ENCODE measurements at regions not wholly inside any gene's neighbourhood (a gene's known extent, or its start where the extent isn't known, plus 50 kb on each side); places are given as distances from the start of the nearest gene placed in this dataset.

GRCh38 chr15:38046257-38047051 lies 112.0 kb downstream of the TMCO5A start:
- no peak for FAIRE-seq
- no peak for DNase-seq (ENCODE audit: low spot score)

- DNase-seq (ENCODE audit: low spot score): peak; percentile 16
- FAIRE-seq: no peak
These were observed 113.6 kb downstream of the TMCO5A start for GRCh38 chr15:38048001-38048455.

DNA sequence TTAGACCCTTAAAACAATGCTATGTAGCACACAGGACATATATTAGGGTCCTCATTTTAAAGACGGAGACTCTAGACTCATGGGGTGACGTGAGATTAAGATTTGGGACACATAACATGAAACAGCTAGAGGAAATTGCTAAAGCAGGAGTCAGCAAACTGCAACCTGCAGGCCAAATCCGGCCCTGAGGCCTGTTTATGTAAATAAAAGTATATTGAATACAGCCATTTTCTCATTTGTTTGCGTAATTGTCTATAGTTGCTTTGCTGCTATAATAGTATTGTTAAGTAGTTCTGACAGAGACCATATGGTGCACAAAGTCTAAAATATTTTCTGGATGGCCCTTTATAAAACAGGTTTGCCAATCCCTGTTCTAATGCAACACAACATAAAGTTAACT lies 115.5 kb downstream of the TMCO5A start:
- DNase-seq (ENCODE audit: low spot score) (no peak), FAIRE-seq (no peak)

DNA sequence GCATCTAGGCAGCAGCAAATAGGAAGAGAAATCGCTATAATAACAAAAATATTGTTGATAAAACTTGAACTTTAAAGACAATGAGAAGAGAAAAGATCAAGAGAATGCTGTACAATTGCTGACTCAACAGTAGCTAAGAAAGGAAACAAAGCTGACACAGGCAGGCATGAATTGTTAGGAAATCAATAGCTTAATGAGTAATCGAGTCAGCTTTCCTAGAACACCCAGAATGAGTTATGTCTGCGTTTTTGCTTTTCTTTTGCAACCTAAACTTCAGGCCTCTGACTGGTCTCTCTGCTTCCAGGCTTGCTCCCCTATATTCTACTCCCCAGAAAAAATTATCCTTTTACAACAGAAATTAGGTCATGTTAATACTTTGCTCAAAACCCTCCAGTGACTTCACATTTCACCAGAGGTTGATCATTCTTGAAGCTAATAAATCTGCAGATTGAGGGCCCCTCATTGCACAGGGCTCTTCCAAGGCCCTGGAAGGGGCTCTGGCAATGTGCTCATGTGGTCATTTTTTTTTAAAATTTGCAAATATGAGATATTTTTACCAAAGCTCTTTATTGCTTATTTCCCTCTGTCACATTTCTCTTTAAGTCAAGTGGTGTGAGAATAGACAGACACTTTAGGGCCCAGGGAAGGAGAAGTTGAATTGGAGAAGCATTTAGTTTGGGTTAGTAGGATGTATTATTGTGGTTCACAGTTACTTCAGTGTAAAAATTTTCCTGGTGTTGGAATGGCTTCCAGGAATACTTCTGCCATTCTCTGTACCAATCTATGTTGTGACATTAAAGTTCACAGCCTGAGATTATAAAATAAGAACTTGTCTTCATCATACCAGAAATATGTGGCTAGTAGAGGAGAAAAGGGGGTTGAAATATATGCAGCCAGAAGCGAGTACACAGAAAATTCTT lies 116.3 kb downstream of the TMCO5A start:
- FAIRE-seq (peak; percentile 52), DNase-seq (ENCODE audit: low spot score) (peak; percentile 48)

DNA sequence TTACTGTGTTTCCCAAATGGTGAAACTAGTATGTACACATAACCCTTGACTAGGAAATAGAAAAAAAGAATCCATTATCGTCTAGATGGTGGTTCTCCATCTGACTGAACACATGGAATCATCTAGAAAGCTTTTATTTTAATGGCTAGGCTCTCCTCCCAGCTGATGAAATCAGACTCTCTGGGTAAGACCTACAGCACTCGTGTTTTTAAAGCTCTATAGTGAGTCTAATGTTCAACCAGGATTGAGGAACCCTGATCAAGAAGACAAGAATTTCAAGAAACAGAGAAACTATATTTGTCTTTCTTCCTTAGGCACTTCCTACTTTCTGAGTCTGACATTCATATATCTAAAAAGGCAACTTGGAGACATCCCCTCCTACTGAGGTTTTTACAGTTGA lies 118.8 kb downstream of the TMCO5A start:
- DNase-seq (ENCODE audit: low spot score): no peak
- FAIRE-seq: no peak

DNA sequence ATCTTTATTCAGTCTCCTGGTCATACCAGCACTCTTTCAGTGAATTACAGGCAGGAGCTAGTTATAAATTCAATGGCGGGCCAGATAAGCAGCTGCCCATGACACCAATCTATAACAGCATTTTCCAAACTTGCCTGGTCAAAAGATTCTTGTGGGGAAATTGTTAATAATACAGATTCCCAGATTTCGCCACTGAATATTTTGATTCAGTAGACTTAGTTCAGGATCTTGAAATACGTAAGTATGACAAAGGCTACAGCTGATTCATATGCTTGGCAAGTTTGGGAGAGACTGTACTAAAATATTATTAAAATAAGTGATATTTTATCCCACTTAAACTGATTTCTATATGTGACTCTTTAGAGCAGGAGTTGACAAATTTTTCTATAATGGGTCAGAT lies 119.3 kb downstream of the TMCO5A start:
- no peak for DNase-seq (ENCODE audit: low spot score)
- FAIRE-seq: no peak

DNA sequence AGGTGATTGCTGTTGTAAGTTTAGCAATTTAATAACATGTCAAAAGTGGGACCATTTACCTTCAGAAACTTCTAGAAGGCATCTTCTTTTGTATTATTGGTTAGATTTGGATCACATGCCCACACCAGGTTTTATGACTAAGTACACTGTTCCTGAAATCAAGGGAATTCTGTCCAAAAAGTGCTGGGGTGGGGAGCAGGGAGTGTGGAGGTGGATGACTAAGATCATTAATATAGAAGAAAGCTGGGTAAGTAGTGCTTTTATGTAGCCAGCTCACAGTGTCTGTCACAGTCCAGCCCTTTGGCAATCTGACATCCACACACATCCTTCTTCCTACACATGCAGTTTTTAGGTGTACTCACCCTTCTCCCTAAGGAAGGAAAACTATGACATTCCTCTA lies 120.0 kb downstream of the TMCO5A start:
- FAIRE-seq (no peak), DNase-seq (ENCODE audit: low spot score) (no peak)

GRCh38 chr15:38058596-38059075 lies 124.2 kb downstream of the TMCO5A start:
- DNase-seq (ENCODE audit: low spot score) (no peak), FAIRE-seq (no peak)

DNA sequence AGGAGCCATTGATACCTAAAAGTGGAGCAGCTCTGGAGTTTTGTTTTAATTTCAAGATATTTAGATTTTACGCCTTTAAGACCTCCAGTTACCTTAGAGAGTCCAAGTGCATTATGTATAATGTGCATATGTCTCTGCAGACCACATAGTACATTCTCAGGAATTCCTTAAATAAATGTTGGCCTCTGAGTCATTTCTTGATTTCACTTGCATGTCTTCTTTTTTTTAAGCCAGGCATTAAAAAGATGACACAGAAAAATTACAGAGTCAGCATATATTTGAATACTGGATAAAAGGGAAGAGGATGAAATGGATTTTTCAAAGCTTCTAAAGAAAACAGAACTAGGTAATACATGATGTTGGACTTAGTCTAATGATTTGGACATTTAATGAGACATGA lies 125.2 kb downstream of the TMCO5A start:
- FAIRE-seq (no peak), DNase-seq (ENCODE audit: low spot score) (no peak)

DNA sequence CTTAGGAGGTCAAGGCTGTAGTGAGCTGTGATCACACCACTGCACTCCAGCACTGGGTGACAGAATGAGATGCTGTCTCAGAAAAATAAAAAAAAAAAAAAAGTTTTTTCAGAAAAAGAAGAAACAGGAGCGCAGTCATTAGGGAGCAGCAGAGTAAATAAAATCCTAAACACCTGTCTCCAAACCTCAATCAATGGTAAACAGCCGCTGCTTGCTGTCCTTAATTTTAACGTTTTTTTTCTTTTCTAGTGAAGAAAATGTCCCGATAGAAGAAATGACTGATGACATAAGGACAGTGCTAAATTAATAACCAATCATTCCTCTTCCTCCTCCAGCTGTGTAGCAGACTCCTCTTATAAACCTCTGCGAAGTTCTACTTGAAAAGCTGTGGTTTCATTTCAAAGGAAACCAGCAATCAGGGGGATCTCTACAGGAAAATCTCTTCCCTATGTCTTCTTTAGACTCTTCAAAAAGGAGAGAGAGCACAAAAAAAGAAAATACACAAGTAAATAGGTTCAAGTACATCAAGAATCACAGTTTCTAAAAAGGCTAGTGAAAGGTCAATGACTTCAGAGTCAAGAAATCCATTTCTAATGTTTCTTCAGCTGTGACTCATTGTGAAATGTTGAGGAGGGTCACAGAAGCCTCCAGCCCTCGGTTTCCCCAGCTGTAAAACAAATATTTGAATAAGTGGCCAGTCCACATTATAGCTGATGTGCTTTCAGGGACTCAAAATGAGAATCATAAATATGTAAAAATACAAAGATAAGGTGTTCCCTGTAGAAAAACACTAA lies 127.6 kb downstream of the TMCO5A start:
- DNase-seq (ENCODE audit: low spot score) (no peak), FAIRE-seq (no peak)

GRCh38 chr15:38062696-38063095 lies 128.3 kb downstream of the TMCO5A start:
- DNase-seq (ENCODE audit: low spot score) (no peak), FAIRE-seq (no peak)

DNA sequence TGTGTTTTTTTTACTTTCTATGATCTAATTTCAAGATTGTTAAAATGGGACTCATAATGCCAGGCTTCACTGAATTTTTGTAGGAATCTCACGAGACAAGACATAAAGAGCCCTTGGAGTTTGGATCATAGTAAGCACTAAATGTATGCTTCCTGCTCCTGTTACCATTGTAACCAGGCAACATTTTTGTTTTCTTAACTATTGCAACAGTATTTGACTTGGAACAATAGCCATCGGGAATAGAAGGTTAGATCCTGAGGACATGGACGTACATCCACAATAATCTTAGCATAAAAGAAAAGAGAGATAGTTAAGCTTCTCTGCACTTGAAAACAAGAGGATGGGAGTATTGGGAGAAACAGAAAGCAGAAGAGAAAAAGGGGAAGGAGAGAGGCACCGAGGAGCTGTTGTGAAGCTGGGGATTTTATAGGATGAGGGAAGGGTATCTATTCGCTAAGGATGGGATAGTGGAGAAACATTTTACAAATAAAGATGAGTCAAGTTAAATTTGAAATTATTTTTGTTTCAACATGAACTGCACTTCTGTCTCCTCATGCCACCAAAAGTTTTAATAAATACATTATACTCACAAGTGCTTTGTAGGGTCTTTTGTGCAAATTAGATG lies 131.4 kb downstream of the TMCO5A start:
- no peak for FAIRE-seq
- DNase-seq (ENCODE audit: low spot score): no peak

DNA sequence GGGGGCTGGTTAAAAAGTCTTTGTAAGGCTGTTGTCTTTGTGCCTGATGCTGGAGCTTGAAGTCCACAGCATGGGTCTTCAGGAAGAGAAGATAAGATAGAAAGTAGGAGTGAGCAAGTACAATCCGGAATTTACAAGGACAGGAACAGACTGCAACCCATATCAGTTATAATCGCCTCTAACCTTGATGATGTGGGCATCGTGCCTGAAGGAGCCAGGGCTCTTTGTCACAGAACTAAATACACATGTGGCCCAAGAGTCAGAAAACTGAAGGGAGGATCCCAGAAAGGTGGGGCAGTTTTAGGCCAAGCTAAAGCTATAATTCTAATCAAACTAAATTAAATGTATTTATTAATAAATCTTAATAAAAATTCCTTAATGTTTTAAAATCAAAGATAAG lies 132.2 kb downstream of the TMCO5A start:
- FAIRE-seq: no peak
- DNase-seq (ENCODE audit: low spot score): no peak

- FAIRE-seq (peak; percentile 50), DNase-seq (ENCODE audit: low spot score) (peak; percentile 73)
These were observed 134.4 kb downstream of the TMCO5A start for GRCh38 chr15:38068626-38069391.

DNA sequence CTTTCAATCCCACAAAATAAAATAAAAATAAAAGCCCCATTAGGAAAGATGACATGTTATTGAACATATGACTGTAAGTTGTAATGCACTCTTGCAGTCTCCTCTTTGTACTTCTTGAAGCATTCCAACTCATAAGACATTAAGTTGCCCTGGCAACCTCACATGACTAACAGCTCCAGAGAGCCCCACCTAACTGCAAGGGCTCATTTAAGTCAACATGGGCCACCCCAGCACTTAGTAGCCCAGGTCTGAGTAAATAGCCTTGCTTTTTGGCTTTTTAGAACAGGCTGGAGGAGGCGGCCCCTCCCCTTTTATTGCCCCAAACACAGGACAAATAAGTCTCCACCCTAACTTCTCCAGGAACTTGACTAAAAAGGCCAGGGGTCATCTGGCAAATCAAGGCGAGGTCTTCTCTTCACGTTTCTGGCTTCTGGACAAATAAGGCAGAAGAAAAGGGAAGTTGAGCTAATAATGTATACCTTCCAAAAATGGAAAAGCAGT lies 135.1 kb downstream of the TMCO5A start:
- FAIRE-seq (no peak), DNase-seq (ENCODE audit: low spot score) (peak; percentile 61)

- no peak for DNase-seq (ENCODE audit: low spot score)
- no peak for FAIRE-seq
These were observed 136.3 kb downstream of the TMCO5A start for GRCh38 chr15:38070778-38071177.

GRCh38 chr15:38071211-38071972 lies 137.0 kb downstream of the TMCO5A start:
- FAIRE-seq (no peak), DNase-seq (ENCODE audit: low spot score) (no peak)

- no peak for FAIRE-seq
These were observed 137.5 kb downstream of the TMCO5A start for GRCh38 chr15:38072007-38072347.

More at GRCh38 chr15:38072007-38072347, 137.5 kb downstream of the TMCO5A start:
- DNase-seq (ENCODE audit: low spot score): no peak

Data from RCC 7860 (cell line).